ENCODE measurements at regions not wholly inside any gene's neighbourhood (a gene's known extent, or its start where the extent isn't known, plus 50 kb on each side); places are given as distances from the start of the nearest gene placed in this dataset.
"Not testable (repeated sequence)": the region's sequence is repeated elsewhere in the genome, so short reads cannot be mapped to it uniquely, and the experiment has no call there.

GRCh38 chr2:17254421-17254820 is 263.8 kb downstream of the RAD51AP2 start:
- no peak for DNase-seq (ENCODE audit: low read depth)

- no peak for DNase-seq (ENCODE audit: low read depth)
Measured at GRCh38 chr2:17252258-17252657, 266.0 kb downstream of the RAD51AP2 start.

GRCh38 chr2:17251171-17251570 is 267.1 kb downstream of the RAD51AP2 start:
- no peak for DNase-seq (ENCODE audit: low read depth)

- DNase-seq (ENCODE audit: low read depth), result no peak
Measured at GRCh38 chr2:17249249-17249648, 269.0 kb downstream of the RAD51AP2 start.

- no peak for DNase-seq (ENCODE audit: low read depth)
Measured at GRCh38 chr2:17245906-17246305, 272.3 kb downstream of the RAD51AP2 start.

- DNase-seq (ENCODE audit: low read depth), result no peak
Measured at GRCh38 chr2:17242813-17243485, 275.3 kb downstream of the RAD51AP2 start.

- no peak for DNase-seq (ENCODE audit: low read depth)
Measured at GRCh38 chr2:17239550-17239949, 278.7 kb downstream of the RAD51AP2 start.

- no peak for DNase-seq (ENCODE audit: low read depth)
Measured at GRCh38 chr2:17235167-17235566, 283.1 kb downstream of the RAD51AP2 start.

- DNase-seq (ENCODE audit: low read depth), result no peak
Measured at GRCh38 chr2:17232776-17233556, 285.3 kb downstream of the RAD51AP2 start.

GRCh38 chr2:17231394-17231965 is 286.8 kb downstream of the RAD51AP2 start:
- DNase-seq (ENCODE audit: low read depth), result no peak

GRCh38 chr2:17229414-17229813 is 288.8 kb downstream of the RAD51AP2 start:
- DNase-seq (ENCODE audit: low read depth), result no peak

- no peak for DNase-seq (ENCODE audit: low read depth)
Measured at GRCh38 chr2:17228461-17228860, 289.8 kb downstream of the RAD51AP2 start.

- no peak for DNase-seq (ENCODE audit: low read depth)
Measured at GRCh38 chr2:17227856-17228255, 290.4 kb downstream of the RAD51AP2 start.

- no peak for DNase-seq (ENCODE audit: low read depth)
Measured at GRCh38 chr2:17226941-17227490, 291.2 kb downstream of the RAD51AP2 start.

- no peak for DNase-seq (ENCODE audit: low read depth)
Measured at GRCh38 chr2:17223211-17223610, 295.0 kb downstream of the RAD51AP2 start.

- DNase-seq (ENCODE audit: low read depth), result peak; percentile 85
Measured at GRCh38 chr2:17208511-17208910, 309.7 kb downstream of the RAD51AP2 start.

GRCh38 chr2:17206771-17207170 is 311.5 kb downstream of the RAD51AP2 start:
- DNase-seq (ENCODE audit: low read depth), result no peak

- DNase-seq (ENCODE audit: low read depth), result not testable (repeated sequence)
Measured at GRCh38 chr2:17204214-17204613, 314.0 kb downstream of the RAD51AP2 start.

GRCh38 chr2:17202628-17203027 is 315.6 kb downstream of the RAD51AP2 start:
- not testable (repeated sequence) for DNase-seq (ENCODE audit: low read depth)

- no peak for DNase-seq (ENCODE audit: low read depth)
Measured at GRCh38 chr2:17199741-17200140, 318.5 kb downstream of the RAD51AP2 start.

GRCh38 chr2:17196380-17196779 is 321.9 kb downstream of the RAD51AP2 start:
- no peak for DNase-seq (ENCODE audit: low read depth)

GRCh38 chr2:17195016-17195415 is 323.2 kb downstream of the RAD51AP2 start:
- DNase-seq (ENCODE audit: low read depth), result no peak

- no peak for DNase-seq (ENCODE audit: low read depth)
Measured at GRCh38 chr2:17194083-17194482, 324.2 kb downstream of the RAD51AP2 start.

All from HS-5 (cell line).